Endothelial cell (in vitro differentiated cells): ENCODE measurements at regions not wholly inside any gene's neighbourhood (a gene's known extent, or its start where the extent isn't known, plus 50 kb on each side); places are given as distances from the start of the nearest gene placed in this dataset.

Experiments used
- DNase-seq: peaks from one replicate; pipeline ENCODE4 v3.0.0; 2021; ENCODE audit warnings: low spot score
- H3K27ac Mint-ChIP-seq: one replicate; pipeline ENCODE4 v1.8.0; 2021; ENCODE audit warnings: mixed read lengths, inconsistent platforms; ENCODE audit not compliant: unreplicated experiment
- H3K27me3 Mint-ChIP-seq: one replicate; pipeline ENCODE4 v1.8.0; 2021; ENCODE audit warnings: mild to moderate bottlenecking, moderate library complexity, mixed read lengths, inconsistent platforms; ENCODE audit not compliant: unreplicated experiment
- H3K36me3 Mint-ChIP-seq: one replicate; pipeline ENCODE4 v1.8.0; 2021; ENCODE audit warnings: mild to moderate bottlenecking, low read depth, mixed read lengths, inconsistent platforms; ENCODE audit not compliant: unreplicated experiment
- H3K4me1 Mint-ChIP-seq: one replicate; pipeline ENCODE4 v1.8.0; 2021; ENCODE audit warnings: mild to moderate bottlenecking, mixed read lengths, inconsistent platforms; ENCODE audit not compliant: unreplicated experiment
- H3K4me3 Mint-ChIP-seq: one replicate; pipeline ENCODE4 v1.8.0; 2021; ENCODE audit warnings: mild to moderate bottlenecking, mixed read lengths, inconsistent platforms; ENCODE audit not compliant: unreplicated experiment
- H3K9me3 Mint-ChIP-seq: one replicate; pipeline ENCODE4 v1.8.0; 2021; ENCODE audit warnings: mixed read lengths, inconsistent platforms; ENCODE audit not compliant: unreplicated experiment
- TF ChIP-seq, protein P1 (sequence below): fragments of 200-600 bp; sonication (generic); IDR thresholded peaks from one replicate; pipeline ENCODE4 v1.5.0; 2021; ENCODE audit warnings: antibody characterized with exemption; ENCODE audit not compliant: unreplicated experiment

DNA sequence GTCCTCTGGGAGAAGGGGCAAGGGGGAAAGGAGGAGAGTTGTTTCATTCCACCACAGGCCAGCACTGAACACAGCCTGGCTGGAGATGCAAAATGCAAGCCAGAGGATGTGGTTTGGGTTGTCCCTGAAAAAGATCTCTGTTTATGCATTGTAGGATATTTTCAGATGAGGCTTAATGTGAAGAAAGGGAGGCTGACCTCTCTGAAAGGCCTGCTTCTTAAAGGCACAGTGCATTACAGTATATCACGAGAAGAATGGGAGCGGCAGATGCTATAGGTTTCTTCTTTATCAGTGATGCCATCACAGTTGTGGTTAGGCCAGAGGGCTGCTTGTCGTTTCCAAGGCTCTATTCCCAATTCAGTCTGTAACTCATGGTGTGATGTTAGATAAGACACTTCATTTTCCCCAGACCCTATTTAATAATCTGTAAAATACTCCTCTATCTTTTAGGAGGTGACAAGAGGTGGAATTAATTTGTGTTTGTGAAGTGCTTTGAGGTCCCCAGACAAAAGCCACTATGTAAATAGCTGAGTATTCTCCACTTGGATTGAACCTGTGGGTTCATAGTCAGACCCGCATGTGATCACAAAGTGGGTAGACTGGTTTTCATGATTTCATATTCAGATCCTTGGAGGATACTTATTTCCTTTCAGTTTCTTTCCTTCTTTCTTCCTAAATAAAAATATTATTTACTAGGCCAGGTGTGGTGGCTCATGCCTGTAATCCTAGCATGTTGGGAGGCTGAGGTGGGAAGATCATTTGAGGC lies 76.5 kb upstream of the WDR26 start:
- no peaks in the 10 kb centered on the region for H3K9me3 Mint-ChIP-seq
- H3K4me3 Mint-ChIP-seq = no peak overlapping the region
- peaks cover 21% of the 10 kb centered on the region for H3K4me1 Mint-ChIP-seq
- no peak for DNase-seq
- no peaks in the 10 kb centered on the region for H3K27me3 Mint-ChIP-seq
- no peaks in the 10 kb centered on the region for H3K36me3 Mint-ChIP-seq
- no peak overlapping the region for H3K27ac Mint-ChIP-seq
- TF ChIP-seq, protein P1, sequence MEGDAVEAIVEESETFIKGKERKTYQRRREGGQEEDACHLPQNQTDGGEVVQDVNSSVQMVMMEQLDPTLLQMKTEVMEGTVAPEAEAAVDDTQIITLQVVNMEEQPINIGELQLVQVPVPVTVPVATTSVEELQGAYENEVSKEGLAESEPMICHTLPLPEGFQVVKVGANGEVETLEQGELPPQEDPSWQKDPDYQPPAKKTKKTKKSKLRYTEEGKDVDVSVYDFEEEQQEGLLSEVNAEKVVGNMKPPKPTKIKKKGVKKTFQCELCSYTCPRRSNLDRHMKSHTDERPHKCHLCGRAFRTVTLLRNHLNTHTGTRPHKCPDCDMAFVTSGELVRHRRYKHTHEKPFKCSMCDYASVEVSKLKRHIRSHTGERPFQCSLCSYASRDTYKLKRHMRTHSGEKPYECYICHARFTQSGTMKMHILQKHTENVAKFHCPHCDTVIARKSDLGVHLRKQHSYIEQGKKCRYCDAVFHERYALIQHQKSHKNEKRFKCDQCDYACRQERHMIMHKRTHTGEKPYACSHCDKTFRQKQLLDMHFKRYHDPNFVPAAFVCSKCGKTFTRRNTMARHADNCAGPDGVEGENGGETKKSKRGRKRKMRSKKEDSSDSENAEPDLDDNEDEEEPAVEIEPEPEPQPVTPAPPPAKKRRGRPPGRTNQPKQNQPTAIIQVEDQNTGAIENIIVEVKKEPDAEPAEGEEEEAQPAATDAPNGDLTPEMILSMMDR = no peak

DNA sequence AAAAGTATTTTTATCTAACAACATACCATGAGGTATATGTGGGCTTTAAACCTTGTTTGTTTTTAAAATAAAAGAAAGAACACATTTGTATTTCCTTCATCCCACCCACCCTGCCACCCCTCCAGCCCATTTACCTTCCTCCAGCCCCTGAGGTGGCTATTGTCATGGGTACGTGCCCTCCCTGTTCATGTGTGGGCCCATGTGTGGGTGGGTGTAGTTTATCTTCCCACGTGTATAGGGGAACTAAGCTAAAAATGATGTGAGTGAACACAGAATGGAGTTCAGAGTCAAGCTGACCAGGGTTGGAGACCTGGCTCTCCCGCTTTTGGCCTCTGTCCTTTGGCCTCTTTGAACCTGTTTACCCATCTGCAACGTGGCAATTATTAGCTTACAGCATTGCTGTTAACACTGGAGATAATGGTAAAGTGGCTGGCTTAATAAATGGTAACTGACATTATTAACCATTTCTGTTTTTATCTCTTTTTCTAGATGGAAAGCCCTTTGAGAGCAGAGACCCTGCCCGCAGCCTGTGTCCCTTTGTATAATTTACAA lies 78.1 kb upstream of the WDR26 start:
- H3K27ac Mint-ChIP-seq = no peak overlapping the region
- H3K9me3 Mint-ChIP-seq = no peaks in the 10 kb centered on the region
- no peak for DNase-seq
- H3K27me3 Mint-ChIP-seq = peaks cover 2% of the 10 kb centered on the region
- TF ChIP-seq, protein P1 = no peak
- H3K4me1 Mint-ChIP-seq = peaks cover 15% of the 10 kb centered on the region
- no peaks in the 10 kb centered on the region for H3K36me3 Mint-ChIP-seq
- no peak overlapping the region for H3K4me3 Mint-ChIP-seq

DNA sequence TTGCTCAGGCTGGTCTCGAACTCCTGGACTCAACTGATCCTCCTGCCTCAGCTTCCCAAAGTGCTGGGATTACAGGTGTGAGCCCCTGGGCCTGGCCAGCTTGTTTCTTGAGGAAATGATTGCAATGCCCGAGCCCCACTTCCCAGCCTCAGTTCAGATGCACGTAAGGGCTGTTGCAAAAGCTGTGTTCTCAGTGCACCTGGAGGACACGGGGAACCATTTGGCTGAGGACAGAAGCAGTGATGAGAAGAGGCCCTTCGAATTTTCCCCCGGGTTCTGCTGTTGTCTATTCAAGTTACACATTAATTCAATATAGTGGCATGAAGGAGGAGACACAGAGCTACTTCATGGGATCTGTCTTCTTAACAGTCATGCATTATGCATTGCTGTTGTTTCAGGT lies 78.8 kb upstream of the WDR26 start:
- Mint-ChIP-seq H3K27ac (no peak overlapping the region), H3K4me1 (peaks cover 15% of the 10 kb centered on the region), H3K9me3 (no peaks in the 10 kb centered on the region)

DNA sequence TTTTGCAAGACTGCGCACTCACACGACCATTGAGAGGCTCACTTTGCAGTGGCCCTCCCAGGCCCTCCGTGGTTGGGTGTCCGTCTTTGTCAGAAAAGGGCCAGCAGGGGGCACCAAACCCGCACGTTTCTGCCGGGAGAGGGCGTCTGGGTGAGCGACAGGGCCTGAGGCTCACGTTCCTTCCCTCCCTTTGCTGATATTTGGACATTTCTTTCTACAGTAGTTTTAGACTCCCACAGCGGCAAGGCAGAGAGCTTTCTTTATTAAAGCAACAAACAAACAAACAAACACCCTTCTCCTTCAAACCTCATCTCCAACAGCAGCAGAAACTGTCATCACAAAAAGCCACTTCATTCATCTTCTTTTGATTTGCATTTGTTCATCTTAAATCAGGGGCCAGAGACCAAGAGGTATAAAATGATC lies 79.2 kb upstream of the WDR26 start:
- Mint-ChIP-seq H3K27me3 (peaks cover 3% of the 10 kb centered on the region), H3K9me3 (no peaks in the 10 kb centered on the region), H3K36me3 (no peaks in the 10 kb centered on the region), H3K4me1 (peaks cover 15% of the 10 kb centered on the region), H3K27ac (no peak overlapping the region), H3K4me3 (no peak overlapping the region)
- TF ChIP-seq, protein P1 = peak; percentile 92
- peak; percentile 94 for DNase-seq

More for the DNA sequence above, 78.8 kb upstream of the WDR26 start:
- H3K36me3 Mint-ChIP-seq = no peaks in the 10 kb centered on the region
- DNase-seq = no peak
- H3K4me3 Mint-ChIP-seq = no peak overlapping the region
- TF ChIP-seq, protein P1 = no peak
- H3K27me3 Mint-ChIP-seq = peaks cover 3% of the 10 kb centered on the region

DNA sequence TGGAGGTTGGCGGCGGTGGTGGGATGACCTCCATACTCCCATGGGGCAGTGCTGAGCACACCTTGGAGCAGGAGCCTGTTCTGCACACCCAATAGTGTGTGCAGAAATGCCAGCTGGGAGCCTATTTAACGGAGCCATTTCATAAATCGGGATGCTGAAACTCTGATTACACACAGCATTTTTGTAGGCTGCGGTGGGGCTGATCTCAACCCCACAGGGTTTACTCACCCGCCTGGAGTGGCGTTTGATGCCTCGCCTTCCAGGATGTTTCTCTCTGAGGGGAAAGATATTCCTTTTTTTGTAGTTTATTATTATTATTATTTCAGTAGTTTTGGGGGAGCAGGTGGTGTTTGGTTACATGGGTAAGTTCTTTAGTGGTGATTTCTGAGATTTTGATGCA lies 82.6 kb upstream of the WDR26 start:
- no peaks in the 10 kb centered on the region for H3K9me3 Mint-ChIP-seq
- no peaks in the 10 kb centered on the region for H3K36me3 Mint-ChIP-seq
- H3K27me3 Mint-ChIP-seq = peaks cover 3% of the 10 kb centered on the region
- peaks cover 4% of the 10 kb centered on the region for H3K4me1 Mint-ChIP-seq
- TF ChIP-seq, protein P1 = no peak
- H3K4me3 Mint-ChIP-seq = no peak overlapping the region
- DNase-seq = no peak
- no peak overlapping the region for H3K27ac Mint-ChIP-seq
